AG09309 (cell line): ENCODE measurements at regions not wholly inside any gene's neighbourhood (a gene's known extent, or its start where the extent isn't known, plus 50 kb on each side); places are given as distances from the start of the nearest gene placed in this dataset.

Source experiments
- DNase-seq: peaks from one replicate; pipeline ENCODE4 v3.0.0-alpha.2; 2010; ENCODE audit warnings: low read depth
- H3K4me3 ChIP-seq: 2 replicates; pipeline ENCODE4 v1.5.1; 2011; ENCODE audit warnings: mild to moderate bottlenecking, low read depth, low read length, moderate library complexity; ENCODE audit not compliant: control insufficient read depth
- TF ChIP-seq, protein P1 (sequence below): IDR thresholded peaks from 2 replicates; pipeline ENCODE4 v1.5.1; 2011; ENCODE audit warnings: mild to moderate bottlenecking, low read depth, low read length, inconsistent platforms; ENCODE audit not compliant: insufficient read depth, control insufficient read depth; ENCODE audit errors: missing control alignments

DNA sequence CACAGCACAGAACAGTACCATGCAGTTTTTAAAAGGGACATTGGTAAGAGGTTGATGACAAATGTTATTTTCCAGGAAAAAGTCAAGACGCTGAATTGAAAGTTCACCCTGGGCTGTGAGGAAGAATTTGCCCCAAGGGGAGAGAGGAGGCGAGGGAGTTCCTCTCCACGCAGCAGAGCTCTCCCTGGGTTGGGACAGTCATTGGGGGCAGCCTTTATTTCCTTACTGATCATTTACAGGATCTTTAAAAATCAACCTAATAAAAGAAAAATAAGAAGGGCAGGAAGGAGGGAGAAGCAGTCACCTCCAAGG, 49.9 kb upstream of the WNT7B start:
- TF ChIP-seq, protein P1, sequence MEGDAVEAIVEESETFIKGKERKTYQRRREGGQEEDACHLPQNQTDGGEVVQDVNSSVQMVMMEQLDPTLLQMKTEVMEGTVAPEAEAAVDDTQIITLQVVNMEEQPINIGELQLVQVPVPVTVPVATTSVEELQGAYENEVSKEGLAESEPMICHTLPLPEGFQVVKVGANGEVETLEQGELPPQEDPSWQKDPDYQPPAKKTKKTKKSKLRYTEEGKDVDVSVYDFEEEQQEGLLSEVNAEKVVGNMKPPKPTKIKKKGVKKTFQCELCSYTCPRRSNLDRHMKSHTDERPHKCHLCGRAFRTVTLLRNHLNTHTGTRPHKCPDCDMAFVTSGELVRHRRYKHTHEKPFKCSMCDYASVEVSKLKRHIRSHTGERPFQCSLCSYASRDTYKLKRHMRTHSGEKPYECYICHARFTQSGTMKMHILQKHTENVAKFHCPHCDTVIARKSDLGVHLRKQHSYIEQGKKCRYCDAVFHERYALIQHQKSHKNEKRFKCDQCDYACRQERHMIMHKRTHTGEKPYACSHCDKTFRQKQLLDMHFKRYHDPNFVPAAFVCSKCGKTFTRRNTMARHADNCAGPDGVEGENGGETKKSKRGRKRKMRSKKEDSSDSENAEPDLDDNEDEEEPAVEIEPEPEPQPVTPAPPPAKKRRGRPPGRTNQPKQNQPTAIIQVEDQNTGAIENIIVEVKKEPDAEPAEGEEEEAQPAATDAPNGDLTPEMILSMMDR, result no peak
- H3K4me3 ChIP-seq, result no peak overlapping the region; the same call in 1 of the 2 replicates
- DNase-seq, result no peak

DNA sequence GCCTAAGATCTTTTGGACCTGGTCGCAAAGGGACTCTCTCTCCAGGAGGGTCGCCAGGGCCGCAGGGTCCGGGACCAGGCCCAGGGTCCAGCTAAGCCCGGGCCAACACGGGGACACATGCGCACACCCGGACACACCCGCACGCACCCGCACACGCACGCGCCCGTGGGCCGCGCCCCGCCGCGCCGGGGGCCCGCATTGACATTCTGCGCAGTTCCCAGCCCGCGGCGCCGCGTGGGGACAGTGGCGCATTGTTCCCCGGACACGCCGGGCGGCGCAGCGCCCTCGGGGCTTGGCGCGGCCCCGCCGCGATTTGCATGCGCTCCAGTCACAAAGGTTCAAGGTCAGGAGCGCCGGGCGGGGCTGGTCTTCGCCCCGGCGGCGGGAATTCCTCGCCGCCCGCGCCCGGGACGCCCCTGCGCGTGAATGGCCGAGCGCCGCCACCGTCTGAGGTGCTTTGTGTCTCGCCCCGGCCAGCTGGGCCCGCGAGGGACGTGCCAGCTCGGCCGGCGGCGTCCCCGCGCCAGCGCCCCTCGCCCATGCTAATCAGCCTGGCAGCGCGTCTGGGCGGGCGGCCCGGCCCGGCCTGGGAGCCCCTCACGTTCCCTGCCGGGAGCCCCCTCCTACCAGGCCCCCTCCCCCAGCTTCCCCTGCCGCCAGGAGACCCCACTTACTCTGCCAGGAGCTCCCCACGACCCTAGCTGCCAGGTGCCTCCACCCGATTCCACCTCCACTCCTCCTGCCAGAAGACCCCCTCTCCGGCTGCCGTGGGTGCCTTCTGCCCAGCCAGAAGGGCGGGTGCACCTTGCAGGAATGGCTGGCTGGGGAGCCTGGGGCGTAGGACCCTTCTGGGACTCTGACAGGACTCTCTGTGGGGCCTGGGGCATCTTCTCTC, 50.5 kb upstream of the WNT7B start:
- no peak for DNase-seq
- H3K4me3 ChIP-seq, result no peak overlapping the region; the same call in 1 of the 2 replicates
- TF ChIP-seq, protein P1, result no peak

DNA sequence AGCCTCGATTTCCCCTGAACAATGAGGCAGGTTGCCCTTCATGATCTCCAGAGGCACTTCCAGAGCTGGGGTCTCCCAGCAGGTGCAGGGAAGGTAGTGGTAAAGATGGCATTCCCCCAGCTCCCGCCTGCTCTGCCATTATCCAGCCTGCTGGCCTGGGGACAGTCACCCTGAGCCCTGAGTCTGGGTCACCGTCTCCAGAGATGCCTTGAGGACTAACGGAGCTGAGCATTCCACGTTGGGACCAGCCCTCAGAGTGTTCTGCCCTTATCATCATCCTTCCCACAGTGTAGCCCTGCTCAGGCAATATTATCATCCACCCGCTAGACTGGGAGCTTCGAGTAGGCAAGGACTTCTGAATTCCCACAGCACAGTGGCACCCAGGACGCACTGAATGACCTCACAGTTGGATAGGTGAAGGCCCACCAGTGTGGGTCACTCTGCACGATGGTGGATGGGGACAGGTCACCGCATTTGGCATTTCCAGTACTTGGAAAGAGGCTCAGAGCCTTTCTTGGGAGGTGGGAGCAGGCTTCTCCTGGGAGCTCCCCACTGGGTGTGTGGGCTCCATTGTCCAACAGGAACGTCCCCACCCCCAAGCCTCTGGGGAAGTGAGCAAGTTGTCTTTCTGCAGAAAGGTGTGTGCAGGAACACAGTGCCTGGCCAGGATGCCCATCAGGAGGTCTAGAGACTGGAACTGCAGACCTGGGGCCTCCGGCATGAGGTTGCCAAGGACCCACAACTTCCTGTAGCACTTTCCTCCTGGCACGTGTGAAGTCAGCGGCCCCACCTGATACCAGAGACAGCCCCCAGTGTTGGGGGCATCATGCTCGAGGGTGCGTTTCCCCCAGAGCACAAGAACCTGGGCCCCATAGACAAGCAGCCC, 51.4 kb upstream of the WNT7B start:
- no peak for DNase-seq
- no peak overlapping the region for H3K4me3 ChIP-seq
- TF ChIP-seq, protein P1, result no peak

DNA sequence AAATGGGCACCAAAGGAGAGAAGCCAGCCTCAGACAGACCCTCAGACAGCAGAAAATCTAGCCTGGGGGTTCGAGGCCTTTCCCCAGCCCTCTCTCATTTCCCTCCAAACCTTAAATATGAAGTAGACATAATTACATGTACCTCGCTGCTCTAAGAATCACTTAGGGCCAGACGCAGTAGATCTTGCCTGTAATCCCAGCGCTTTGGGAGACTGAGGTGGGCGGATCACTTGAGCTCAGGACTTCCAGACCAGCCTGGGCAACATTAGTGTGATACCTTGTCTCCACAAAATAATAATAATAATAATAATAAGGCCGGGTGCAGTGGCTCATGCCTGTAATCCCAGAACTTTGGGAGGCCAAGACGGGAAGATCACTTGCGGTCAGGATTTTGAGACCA, 52.1 kb upstream of the WNT7B start:
- H3K4me3 ChIP-seq, result no peak overlapping the region
- DNase-seq, result no peak
- TF ChIP-seq, protein P1, result no peak

DNA sequence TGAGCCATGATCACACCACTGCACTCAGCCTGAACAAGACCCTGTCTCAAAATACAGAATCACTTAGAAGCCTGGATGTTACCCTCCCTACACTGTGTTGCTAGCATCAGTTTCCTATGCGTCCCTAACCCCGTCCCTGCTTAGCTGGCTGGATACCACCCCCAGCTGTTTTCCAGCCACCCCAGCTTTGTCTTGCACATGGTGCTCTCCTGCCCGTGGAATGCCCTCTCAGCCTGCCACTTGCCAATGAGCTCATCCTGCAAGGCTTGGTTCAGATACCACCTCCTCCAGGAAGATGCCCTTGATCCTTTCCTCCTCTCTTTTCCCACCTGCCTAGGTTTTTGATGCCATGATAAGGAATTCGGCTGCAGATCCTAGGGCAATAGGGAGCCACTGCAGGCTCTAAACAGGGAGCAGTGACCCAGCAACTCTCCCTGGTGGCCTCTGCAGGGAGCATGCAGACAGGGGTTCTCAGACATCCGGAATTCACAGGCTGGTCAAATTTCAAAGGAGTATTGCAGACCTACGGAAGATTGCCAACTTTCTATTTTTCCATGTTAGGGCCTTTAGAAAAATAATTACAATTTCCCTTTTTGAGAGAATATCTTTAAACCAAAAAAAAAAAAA, 52.7 kb upstream of the WNT7B start:
- H3K4me3 ChIP-seq, result no peak overlapping the region
- no peak for DNase-seq
- TF ChIP-seq, protein P1, result no peak

DNA sequence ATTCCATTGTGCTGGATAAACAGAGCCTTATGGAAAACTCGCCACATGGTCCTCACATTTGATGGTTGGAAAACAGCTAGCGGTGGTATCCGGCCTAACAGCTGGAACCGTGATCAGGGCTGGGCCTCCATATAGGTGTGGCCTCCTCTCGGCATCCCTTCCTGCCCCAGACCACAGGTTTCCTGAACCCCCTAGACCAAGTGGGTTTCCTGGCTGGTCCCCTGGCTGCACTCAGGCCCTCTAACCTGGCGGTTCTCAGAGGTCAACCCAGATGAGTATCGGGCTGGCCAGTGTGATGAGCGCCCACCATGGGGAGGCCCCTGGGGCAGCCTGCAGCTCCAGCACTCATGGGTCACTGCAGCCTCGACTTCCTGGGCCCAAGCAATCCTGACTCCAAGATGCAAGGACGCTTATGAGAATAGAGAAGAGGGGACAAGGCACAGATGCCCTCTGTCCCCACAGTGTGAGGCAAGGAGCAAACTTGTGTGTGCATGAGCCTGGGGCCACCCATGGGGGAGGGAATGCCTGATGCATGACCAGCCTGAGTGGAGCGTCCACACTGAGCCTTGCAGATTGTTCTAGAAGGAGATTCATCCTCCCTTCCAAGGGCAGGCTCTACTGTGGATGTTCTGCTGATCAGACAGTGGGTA, 53.4 kb upstream of the WNT7B start:
- TF ChIP-seq, protein P1, result no peak
- H3K4me3 ChIP-seq, result no peak overlapping the region
- DNase-seq, result no peak
